SW 1271 (cell line): ENCODE measurements at regions not wholly inside any gene's neighbourhood (a gene's known extent, or its start where the extent isn't known, plus 50 kb on each side); places are given as distances from the start of the nearest gene placed in this dataset.
"Not testable (repeated sequence)": the region's sequence is repeated elsewhere in the genome, so short reads cannot be mapped to it uniquely, and the experiment has no call there.

Source experiments
- DNase-seq, 2 experiments: peaks; one replicate each; lab custom pipeline; 2025; lab: John Stamatoyannopoulos, UW

DNA sequence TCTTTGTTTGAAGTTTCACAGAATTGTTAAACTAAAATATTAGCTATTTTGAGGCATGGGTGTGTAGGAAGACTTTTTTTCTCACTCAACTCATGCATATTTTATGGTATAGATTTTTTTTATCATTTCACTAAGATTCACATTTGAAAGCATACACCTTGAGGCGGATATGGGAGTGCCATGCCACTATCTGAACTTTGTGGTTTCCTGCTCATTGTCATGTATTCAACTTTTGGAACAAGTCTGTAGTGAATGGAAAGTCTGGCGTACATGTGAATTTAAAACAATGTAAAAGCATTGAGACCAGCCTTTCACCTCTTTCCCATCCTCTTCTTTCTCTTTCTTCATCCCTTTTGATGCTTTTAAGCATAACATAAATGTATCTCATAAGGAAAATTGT lies 147.9 kb downstream of the TPBG start:
- no peak for DNase-seq

DNA sequence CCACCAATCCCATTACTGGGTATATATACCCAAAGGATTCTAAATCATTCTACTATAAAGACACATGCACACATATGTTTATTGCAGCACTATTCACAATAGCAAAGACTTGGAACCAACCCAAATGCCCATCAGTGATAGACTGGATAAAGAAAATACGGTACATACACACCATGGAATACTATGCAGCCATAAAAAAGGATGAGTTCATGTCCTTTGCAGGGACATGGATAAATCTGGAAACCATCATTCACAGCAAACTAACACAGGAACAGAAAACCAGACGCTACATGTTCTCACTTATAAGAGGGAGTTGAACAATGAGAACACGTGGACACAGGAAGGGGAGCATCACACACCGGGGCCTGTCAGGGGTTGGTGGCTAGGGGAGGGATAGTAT lies 154.3 kb downstream of the TPBG start:
- not testable (repeated sequence) for DNase-seq

DNA sequence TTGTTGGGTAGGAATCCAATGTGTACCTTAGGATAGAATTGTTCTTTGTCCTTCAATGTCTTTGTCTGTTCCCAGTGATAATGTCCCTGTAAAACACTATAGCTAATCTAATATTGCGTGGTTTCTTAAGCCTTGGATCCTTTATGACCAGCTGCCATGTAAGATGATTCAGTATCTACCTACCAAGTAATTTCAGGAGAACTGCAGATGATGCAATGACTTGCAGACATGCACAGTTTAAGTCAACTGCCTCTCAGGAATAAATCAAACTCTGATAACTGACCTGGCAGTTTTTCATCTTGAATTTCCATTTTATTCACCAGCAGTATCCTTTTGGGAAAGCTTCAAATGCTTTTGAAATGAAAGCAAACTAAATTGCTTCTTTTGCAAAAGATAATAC lies 157.8 kb downstream of the TPBG start:
- no peak for DNase-seq

DNA sequence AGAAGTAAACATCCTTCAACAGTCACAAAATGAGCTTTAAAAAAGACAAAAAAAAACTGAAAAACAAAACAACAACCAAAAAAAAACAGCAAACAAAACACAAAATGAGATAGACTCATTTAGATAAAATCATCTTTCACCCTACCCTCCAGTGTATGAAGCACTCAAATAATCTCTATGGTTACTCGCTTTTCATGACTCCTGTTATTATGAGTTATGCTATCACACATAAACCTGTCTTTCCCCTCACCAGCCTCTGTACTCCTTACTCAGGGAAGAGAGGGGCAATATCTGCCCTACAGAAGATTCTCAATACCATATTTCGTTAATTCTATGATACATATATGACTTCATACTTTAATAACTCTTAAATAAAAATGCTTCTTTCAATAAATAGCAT lies 158.2 kb downstream of the TPBG start:
- DNase-seq = no peak

DNA sequence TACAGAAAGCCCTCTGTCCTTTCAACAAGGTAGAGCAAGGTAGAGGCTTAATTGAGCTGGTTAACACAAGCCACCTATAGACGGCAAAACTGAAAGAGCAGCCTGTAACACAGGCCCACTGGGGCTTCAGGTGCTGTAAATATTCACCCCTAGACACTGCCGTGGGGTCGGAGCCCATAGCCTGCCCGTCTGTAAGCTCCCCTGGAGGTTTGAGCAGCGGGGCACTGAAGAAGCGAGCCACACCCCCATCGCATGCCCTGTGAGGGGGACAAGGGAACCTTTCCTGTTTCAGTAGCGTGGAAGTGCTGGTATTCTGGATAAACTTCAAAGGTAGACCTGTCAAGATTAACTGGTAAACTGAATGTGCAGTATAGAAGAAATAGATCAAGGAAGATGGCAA lies 160.4 kb downstream of the TPBG start:
- DNase-seq = no peak

DNA sequence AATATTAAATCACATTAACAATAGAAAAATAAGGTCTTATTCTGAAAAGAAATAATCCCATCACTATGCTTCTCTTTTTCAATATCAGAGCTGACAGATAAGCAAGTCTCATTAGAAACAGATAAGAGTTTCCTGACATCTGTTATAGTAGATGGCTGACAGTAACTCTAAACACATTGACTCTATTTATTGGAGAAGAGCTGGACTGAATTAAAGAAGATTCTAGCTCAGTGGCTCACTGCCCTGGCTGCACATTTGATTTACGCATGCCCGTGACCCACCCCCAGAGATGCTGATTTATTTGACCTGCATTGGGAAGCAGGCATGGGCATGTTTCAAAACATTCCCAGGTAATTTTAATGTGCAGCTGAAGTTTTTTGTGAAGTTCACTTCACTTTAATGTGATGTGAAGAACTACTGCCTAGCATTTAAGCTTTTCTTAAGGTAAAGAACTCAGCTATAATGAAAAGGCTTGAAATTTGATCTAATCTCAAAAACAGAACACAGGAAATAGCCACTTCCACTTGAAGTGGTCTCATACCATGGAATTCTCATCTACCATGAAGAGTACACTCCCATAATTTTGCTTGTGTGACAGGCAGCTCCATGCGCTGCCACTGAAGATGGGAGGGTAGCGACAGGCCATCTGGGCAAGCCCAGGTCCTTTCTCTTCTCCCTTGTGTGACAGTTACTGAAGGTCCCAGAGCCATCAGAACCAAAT lies 162.3 kb downstream of the TPBG start:
- DNase-seq = no peak

DNA sequence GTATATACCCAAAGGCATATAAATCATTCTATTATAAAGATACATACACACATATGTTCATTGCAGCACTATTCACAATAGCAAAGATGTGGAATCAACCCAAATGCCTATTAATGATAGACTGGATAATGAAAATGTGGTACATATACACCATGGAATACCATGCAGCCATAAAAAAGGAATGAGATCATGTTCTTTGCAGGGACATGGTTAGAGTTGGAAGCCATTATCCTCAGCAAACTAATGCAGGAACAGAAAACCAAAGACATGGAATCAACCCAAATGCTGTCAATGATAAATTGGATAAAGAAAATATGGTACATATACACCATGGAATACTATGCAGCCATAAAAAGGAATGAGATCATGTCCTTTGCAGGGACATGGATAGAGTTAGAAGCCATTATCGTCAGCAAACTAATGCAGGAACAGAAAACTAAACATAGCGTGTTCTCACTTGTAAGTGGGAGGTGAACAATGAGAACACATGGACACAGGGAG lies 166.4 kb downstream of the TPBG start:
- not testable (repeated sequence) for DNase-seq

DNA sequence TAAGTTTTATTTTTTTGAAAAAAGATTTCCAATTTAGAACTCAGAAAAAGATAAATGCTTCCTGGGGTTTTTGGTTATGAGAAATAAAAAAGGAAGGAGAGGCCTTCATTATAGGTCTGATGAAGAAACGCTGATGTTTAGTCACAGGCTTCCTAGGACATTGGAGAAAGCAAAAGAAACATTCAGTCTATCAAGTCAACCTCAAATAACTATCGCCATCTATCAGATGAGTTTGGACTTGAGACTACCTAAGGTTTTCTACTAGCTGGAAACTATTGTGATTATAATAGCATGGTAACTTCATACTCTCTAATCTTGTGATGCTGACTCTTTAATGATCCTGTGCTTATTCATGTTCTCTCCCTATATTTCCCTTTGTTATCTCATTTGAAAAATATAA lies 171.3 kb downstream of the TPBG start:
- DNase-seq = no peak

DNA sequence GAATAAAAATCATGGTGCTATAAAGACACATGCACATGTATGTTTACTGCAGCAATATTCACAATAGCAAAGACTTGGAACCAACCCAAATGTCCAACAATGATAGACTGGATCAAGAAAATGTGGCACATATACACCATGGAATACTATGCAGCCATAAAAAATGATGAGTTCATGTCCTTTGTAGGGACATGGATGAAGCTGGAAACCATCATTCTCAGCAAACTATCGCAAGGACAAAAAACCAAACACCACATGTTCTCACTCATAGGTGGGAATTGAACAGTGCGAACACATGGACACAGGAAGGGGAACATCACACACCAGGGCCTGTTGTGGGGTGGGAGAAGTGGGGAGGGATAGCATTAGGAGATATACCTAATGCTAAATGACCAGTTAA lies 185.9 kb downstream of the TPBG start:
- DNase-seq = not testable (repeated sequence)

DNA sequence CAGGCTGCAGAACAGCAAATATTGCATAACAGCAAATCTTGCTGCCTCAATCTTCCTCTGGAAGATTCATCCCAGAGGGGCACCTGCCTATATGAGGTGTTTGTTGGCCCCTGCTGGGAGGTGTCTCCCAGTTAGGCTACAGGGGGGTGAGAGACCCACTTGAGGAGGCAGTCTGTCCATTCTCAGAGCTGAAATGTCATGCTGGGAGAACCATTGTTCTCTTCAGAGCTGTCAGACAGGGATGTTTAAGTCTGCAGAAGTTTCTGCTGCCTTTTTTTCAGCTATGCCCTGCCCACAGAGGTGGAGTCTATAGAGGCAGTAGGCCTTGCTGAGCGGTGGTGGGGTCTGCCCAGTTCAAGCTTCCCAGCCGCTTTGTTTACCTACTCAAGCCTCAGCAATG lies 187.7 kb downstream of the TPBG start:
- not testable (repeated sequence) for DNase-seq

DNA sequence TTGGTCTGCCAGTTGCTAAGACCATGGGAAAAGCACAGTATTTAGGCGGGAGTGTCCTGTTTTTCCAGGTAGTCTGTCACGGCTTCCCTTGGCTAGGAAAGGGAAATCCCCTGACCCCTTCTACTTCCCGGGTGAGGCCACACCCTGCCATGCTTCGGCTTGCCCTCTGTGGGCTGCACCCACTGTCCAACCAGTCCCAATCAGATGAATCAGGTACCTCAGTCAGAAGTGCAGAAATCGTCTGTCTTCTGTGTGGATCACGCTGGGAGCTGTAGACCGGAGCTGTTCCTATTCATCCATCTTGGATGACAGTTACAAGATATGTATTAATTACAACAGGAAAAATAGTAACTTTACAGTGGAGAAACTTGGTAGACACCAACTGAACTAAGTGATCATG lies 188.2 kb downstream of the TPBG start:
- DNase-seq = no peak

DNA sequence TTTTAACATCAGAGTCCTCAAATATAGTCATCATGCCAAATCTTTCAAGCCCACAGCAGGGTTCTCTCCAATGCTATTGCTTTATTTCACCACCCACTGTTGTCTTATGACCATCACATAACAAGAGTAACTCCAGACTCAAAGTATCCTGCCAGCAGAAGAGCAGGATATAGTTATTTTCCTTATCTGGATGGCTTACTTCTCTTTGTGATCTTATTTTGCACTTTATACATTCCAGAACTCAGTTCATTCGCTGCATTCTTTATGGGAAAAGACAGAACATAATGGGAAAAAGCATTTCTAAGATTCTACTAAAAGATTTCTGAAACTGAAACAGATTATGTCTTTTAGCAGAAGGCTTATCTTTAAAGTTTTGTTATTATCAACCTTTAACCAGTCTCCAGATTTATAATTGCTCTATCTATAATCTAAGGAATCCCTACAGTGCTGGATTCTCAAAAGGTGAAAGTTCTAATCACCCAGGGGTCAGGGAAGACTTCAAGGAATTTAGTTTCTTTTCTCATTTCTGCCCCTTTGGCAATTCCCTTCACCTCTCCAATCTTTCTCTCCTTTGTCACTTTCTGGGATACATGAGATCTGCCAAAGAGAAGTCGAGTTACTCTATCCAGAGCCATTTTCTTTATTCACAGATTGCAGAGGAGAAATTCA lies 190.4 kb downstream of the TPBG start:
- DNase-seq = no peak

DNA sequence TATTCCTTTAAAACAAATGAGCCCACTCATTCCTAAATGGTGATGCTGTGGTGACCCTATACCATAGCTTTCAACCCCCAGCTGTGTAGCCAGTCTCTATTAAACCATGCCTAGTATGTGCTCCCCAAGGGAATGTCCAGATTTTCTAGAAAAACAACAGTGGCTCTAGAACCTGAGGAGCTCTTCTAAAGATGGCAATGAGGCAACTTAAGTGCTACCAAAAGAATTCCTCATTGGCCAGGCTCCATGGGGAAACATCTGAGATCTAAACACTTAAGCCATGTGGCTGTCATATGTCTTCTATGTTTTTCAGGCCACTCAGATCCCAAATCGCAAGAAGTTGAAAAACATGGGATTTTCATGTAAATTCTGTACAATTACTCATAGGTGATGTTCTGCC lies 191.0 kb downstream of the TPBG start:
- DNase-seq = no peak

DNA sequence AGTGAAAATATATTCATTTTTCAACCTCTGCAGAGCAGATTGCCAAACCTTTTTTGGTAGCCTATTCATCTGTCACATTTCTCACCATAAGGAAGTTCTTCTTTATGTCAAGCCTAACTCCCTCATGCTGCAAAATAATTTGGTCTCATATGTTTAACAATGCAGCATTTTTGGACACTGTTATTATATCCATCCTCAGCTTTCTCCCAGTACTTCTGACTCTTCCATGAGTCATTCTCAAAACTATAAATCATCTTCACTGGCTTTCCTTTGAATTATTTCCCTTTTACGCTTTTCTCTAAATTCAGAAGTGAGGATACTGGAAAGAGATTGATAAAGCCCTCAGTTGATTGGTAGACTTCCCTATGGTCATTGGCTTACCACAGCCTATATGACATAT lies 192.2 kb downstream of the TPBG start:
- no peak for DNase-seq

DNA sequence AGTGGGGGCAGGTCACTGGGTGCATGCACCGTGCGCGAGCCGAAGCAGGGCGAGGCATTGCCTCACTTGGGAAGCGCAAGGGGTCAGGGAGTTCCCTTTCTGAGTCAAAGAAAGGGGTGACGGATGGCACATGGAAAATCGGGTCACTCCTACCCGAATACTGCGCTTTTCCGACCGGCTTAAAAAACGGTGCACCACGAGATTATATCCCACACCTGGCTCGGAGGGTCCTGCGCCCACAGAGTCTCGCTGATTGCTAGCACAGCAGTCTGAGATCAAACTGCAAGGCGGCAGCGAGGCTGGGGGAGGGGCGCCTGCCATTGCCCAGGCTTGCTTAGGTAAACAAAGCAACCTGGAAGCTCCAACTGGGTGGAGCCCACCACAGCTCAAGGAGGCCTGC lies 194.9 kb downstream of the TPBG start:
- DNase-seq = not testable (repeated sequence)

DNA sequence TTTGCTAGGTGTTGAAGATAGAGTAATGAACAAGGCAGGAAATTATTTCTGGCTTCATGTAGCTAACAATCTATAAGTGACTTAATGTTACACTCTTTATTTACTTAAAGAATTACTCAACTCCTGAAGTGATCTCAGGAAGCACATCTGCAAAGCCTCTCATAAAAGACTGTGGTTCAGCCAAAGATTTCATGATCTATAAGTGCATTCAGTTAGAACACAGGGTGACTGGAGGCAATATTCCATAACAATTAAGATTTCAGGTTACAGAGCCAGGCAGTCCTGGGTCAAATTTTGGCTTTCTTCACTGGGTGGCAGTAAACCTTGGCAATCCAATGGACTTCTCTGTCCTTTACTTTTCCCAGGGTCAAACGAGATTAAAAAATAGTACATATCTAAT lies 204.0 kb downstream of the TPBG start:
- DNase-seq = no peak

DNA sequence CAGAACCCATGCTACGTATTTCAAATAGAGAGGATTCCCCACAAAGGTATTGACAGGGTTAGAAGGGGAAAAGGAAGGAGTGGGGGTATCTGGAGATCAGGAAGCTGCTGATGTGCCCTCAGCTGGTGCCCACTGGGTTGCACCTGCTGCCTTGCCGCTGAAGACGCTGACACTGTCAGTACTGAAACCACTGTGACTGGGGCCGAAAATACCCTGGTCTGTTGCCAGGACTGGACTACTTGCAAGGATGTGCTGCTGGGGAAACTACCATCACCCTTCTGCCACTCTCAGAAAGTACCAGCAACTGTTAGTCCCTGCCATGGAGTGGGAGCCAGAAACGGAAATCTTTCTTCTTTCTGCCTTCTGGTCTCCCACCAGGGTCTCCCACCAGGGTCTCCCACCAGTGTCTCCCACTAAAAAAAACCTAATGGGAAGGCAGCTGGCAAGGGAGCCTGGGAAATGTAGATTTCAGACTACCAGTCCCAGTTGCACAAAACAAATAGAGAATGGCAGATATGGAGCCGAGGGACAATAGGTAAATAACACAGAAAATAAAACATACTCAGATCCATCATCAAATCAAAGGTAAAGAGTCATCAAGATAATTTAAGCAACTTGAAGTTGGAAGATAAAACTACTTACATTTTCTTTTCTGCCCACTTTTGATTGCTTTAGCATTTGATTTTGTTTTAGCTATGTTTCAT lies 204.8 kb downstream of the TPBG start:
- DNase-seq = no peak

DNA sequence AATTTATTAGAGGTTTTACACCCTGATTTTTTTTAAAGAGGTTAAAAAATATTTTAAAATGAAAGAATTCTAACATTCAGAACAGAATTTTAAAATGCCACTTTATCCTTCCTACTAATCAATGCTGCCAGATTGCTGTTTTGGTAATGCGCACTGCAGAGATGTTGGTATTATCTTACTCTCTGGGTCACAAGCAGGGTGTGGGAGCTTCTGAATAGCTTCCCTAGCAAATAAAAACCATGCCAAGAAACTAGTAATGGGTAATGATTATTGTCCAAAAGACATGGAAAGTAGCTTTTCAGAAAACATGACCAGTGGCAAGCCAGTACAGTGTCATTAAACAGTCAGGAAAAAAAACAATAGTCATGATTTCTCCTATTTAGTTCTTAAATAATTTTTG lies 205.4 kb downstream of the TPBG start:
- DNase-seq = no peak

DNA sequence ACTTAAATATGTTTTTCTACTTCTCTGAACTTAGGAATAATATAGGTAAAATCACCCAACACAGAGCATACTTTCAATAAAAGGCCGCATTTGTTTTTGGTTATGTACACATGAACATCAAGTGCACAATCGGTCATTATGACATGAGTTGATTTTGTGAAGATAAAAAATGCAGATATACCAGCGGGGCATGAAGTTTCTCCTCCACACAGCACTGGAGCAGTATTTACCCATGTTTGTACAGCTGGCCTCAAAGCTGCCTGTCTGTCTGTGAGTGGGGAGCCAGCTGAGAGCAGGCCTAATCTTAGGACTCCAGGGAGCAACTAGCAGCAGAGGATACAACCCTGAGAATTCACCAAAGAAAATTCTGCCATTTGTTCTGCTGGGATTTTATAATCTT lies 206.5 kb downstream of the TPBG start:
- DNase-seq = no peak

DNA sequence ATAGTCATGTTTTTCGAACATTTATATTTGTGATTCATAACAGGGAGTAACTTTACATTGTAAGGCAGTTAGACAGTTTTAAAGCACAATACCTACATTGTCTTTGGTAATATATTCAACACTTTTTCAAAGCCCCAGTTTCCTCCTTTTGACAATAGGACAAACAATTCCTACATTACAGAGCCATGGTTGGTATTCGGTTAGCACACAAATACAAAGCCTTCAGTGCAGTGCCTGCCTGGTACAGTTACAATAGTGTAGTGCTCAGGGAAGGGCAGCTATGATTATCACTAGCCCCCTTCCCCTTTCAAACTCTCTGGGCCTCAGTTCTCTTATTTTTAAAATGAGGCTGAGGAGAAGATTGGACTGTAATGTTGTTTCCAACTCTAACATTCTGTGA lies 207.8 kb downstream of the TPBG start:
- DNase-seq = no peak

DNA sequence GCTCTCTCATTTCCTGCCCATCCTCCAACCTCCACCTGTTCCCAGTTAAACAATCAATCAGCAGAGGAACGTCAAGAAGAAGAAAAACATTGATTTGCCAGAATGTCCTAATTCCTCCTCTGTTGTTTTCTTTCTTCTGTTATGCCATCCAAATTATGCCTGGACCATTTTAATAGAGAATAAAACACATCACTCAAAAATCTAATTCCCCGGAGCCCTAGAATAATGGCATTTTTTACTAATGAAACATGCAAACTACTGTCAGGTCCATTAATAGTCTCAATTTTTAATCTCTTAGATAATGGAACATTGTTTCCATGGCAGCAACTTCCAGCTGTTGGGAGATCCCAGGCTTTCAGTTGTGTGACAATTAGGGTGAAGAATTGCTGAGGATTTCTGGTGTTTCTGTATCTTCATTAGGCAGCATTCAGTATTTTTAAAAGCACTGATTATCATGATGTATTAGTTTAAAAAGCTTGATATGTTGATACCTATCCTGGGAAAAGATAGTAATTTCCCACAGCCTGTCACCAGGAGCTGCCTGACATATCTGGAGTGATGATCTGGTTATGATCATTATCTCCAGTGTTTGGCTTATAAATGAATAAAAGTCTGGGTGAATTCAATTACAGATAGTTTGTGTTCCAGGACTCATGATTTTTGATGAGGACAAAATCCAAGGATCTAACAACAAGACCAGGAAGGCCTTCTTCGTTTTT lies 209.8 kb downstream of the TPBG start:
- no peak for DNase-seq

DNA sequence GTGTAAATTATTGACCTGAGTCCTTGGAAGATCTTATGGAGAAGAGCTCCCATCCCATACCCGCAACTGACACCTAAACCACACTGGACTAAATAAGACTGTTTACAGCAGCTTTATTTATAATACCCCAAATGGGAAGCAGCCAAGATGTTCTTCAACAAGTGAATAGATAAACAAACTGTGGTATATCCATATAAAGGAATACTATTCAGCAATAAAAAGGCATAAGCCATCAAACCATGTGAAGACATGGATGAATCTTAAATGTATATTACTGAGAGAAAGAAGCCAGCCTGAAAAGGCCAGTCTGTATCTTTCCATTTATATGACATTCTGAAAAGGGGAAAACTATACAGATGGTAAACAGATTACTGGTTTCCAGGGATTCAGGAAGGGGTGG lies 212.7 kb downstream of the TPBG start:
- no peak for DNase-seq
